22Rv1 (cell line): ENCODE measurements at regions not wholly inside any gene's neighbourhood (a gene's known extent, or its start where the extent isn't known, plus 50 kb on each side); places are given as distances from the start of the nearest gene placed in this dataset.
"Not testable (repeated sequence)": the region's sequence is repeated elsewhere in the genome, so short reads cannot be mapped to it uniquely, and the experiment has no call there.

Experiments
- H3K27ac ChIP-seq: fragments of 450-650 bp; 2 replicates; pipeline ENCODE4 v1.5.1; 2017
- ZFX ChIP-seq: fragments of 450-650 bp; IDR thresholded peaks from 2 replicates; pipeline ENCODE4 v1.6.1; 2017; ENCODE audit warnings: antibody characterized with exemption, borderline replicate concordance
- TF ChIP-seq, protein P1 (sequence below): fragments of 450-650 bp; IDR thresholded peaks from 2 replicates; pipeline ENCODE4 v1.5.1; 2017; ENCODE audit warnings: mild to moderate bottlenecking

DNA sequence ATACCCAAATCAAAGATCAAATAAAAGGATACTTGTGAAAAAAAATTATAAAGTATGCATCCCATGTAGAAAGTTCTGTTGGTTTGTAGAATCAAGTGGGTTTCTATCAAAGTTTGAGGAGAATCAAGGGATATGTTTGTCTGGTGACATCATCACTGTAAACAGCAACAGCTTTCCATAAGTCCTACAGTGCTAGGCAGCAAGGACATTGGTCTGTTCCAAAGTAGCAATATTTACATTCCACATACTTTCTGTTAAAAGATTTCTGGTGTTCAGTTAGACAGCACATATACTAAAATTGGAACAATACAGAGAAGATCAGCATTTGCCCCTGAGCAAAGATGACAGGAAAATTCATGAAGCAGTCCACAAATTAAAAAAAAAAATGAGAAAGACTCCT lies 683.9 kb downstream of the XPNPEP1 start:
- H3K27ac ChIP-seq, result no peak overlapping the region

DNA sequence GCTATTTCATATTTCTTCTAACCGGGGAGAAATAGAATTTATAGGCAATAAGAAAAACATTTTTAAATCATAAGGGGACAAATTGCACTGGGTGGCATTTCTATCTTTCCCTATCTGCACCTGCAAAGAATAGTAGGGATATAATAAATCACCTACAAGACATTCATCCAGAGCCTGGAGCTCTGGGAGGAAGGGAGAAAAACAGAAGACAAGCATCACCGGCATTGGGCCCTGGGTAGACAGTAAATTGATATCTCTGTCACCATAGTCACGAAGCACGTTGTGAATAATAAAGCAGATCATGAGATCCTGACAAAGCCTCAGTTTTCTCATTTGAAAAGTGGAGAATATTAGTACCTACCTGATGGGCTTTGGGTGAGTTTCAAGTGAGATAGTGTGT lies 685.6 kb downstream of the XPNPEP1 start:
- TF ChIP-seq, protein P1, sequence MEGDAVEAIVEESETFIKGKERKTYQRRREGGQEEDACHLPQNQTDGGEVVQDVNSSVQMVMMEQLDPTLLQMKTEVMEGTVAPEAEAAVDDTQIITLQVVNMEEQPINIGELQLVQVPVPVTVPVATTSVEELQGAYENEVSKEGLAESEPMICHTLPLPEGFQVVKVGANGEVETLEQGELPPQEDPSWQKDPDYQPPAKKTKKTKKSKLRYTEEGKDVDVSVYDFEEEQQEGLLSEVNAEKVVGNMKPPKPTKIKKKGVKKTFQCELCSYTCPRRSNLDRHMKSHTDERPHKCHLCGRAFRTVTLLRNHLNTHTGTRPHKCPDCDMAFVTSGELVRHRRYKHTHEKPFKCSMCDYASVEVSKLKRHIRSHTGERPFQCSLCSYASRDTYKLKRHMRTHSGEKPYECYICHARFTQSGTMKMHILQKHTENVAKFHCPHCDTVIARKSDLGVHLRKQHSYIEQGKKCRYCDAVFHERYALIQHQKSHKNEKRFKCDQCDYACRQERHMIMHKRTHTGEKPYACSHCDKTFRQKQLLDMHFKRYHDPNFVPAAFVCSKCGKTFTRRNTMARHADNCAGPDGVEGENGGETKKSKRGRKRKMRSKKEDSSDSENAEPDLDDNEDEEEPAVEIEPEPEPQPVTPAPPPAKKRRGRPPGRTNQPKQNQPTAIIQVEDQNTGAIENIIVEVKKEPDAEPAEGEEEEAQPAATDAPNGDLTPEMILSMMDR, result no peak
- no peak for TF ChIP-seq ZFX
- H3K27ac ChIP-seq, result no peak overlapping the region

More for the DNA sequence above, 683.9 kb downstream of the XPNPEP1 start:
- TF ChIP-seq ZFX, result no peak
- TF ChIP-seq, protein P1, result no peak

DNA sequence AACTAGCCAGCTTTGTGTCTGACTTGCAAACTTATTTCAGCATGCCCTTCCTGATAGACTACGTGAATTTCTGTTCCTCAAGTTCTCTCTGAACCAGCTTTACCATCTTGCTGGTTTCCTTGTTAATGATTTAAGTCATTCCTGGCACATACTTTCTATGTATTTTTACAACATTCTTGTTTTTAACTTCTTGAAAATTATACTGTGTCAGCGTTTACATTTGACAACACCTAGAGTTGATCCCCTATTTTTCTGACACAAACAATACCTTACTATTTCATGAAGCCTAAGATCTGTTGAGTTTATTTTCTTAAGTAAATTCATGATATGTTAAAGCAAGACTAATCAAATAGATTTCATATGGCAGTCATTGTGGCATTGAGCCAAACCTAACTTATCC lies 686.3 kb downstream of the XPNPEP1 start:
- no peak for TF ChIP-seq ZFX
- TF ChIP-seq, protein P1, result no peak
- H3K27ac ChIP-seq, result no peak overlapping the region

DNA sequence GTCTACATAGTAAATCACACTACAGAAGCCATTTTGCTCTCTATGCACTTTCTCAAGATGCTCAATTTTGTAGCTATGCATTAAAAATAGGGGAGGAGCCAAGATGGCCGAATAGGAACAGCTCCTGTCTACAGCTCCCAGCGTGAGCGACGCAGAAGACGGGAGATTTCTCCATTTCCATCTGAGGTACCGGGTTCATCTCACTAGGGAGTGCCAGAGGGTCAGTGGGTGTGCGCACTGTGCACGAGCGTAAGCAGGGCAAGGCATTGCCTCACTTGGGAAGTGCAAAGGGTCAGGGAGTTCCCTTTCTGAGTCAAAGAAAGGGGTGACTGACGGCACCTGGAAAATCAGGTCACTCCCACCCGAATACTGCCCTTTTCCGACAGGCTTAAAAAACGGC lies 699.8 kb downstream of the XPNPEP1 start:
- not testable (repeated sequence) for H3K27ac ChIP-seq
- TF ChIP-seq, protein P1, result 0 out of 2 replicates have a peak, but pooled peaks have one; percentile 12

DNA sequence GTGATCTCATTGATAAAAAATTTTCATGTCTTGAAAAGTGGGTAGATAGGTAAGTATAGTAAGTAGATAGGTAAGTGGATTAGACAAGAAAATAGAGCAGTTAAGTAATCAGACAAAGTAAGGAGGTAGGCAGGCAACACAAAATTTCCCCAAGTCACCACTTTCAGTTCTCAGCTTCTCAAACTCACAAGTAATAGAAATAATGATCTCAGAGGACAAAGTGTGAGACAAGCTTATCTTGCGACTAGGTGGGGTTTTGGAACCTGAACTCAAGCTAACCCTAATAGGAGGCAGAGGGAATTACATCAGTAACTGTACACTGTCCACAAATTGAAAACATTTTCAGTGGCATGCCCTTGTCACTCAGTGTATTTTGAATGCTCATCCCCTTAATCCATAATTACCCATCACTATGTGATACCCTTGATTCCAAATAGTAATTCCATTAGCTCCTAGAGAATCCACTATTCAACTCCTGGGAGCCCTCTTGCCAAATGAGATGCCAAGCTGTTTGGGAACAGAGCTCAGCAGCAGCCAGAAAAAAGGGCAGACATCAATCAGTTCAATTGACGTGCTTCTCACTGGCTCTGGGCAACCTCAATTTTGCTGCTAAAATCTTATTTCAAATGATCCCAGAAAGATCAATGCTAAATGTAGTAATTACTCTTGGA lies 703.2 kb downstream of the XPNPEP1 start:
- no peak for TF ChIP-seq ZFX
- TF ChIP-seq, protein P1, result no peak
- no peak overlapping the region for H3K27ac ChIP-seq

DNA sequence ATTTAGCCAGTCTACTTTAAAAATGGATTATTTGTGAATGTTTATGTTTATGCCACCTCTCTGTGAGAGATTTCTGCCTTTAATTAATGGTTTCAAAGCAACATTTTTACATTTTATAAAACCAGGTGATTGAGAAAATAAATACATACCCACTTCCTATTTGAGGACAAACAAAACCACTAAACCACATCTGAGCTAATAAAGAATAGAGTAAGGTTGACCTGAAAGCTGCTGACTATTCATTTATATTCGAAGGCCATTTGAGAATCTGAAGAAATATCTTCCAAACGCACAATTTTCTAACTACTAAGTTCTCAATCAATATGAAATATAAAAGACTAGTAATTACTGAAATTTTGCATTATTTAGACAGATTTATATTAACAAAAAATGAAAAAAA lies 705.1 kb downstream of the XPNPEP1 start:
- no peak overlapping the region for H3K27ac ChIP-seq
- TF ChIP-seq, protein P1, result no peak
- TF ChIP-seq ZFX, result no peak

DNA sequence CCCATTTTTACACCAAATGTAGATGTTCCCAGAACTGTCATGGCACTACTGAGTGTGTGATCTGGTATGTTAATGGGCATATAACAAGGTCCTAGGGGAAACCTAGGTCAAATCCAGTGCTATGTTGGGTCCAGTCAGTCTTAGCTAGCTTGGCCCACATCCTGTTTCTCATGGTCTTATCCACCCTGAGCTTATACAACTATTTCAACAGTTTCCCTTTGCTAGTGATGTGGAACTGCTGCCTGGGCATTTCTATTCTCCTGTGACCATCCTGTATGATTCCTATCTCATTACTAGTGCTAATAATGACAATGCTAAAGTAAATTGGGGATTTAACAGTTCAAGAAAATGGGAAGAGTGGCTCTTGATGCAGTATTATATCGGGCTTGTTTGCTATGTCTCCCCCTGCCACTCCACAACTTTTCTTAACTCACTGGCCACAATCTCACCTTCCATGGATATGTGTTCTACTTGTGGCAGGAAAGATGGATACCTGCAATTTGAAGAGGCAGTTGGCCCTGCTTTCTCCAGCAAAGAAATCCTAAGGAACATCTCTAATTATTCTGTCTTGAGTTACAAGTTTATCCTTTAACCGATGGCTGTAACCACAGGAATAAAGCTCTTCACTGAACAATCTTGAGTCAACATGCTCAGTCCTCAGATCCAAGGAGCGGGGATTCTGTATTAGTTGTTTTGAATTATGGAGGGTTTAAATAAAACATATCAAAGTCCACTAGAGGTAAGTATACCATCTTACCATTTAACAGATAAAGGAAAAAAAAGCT lies 707.8 kb downstream of the XPNPEP1 start:
- no peak for TF ChIP-seq ZFX
- TF ChIP-seq, protein P1, result no peak

DNA sequence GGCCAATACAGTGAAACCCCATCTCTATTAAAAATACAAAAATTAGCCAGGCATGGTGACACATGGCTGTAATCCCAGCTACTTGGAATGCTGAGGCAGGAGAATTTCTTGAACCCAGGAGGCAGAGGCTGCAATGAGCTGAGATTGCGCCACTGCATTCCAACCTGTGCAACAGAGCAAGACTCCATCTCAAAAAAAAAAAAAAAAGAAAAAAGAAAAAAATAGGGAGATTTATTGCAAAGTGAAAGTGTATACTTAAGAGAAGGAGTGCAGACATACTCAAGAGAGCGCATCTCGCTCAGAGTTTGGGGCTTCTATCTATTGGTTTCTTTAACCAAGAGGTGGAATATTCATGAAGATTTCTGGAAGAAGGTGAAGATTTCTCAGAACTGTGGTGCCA lies 708.4 kb downstream of the XPNPEP1 start:
- H3K27ac ChIP-seq, result not testable (repeated sequence)

More for the DNA sequence above, 707.8 kb downstream of the XPNPEP1 start:
- H3K27ac ChIP-seq, result no peak overlapping the region
